OCI-LY7 (cell line): ENCODE measurements at regions not wholly inside any gene's neighbourhood (a gene's known extent, or its start where the extent isn't known, plus 50 kb on each side); places are given as distances from the start of the nearest gene placed in this dataset.
"Not testable (repeated sequence)": the region's sequence is repeated elsewhere in the genome, so short reads cannot be mapped to it uniquely, and the experiment has no call there.

Source experiments
- EZH2phosphoT487 ChIP-seq: fragments of 200-600 bp; sonication (generic); IDR thresholded peaks from 2 replicates; pipeline ENCODE4 v1.6.1; 2018; ENCODE audit warnings: low read depth, borderline replicate concordance, mild to moderate bottlenecking, mixed run types, antibody characterized with exemption, low read length, moderate library complexity, mixed read lengths
- TF ChIP-seq, protein P1 (sequence below): fragments of 200-600 bp; sonication (generic); conservative IDR thresholded peaks from 2 replicates; pipeline ENCODE4 v1.5.1; 2014; ENCODE audit warnings: mild to moderate bottlenecking, antibody characterized with exemption, low read length, moderate library complexity, mixed read lengths

DNA sequence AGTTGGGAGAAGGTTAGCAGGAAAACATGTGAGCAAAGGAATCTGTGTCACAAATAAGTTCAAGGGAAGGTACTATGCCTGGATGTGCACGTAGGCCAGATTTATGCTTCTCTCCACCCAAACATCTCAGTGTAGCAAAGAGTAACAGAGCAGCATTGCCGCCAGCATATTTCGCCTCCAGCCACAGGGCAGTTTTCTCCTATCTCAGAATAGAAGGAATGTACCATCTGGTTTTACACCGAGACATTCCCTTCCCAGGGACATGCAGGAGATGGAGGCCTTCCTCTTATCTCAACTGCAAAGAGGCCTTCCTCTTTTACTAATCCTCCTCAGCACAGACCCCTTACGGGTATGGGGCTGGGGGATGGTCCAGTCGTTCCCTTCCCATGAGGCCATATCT is 155.4 kb downstream of the PABPC4L start:
- TF ChIP-seq, protein P1, sequence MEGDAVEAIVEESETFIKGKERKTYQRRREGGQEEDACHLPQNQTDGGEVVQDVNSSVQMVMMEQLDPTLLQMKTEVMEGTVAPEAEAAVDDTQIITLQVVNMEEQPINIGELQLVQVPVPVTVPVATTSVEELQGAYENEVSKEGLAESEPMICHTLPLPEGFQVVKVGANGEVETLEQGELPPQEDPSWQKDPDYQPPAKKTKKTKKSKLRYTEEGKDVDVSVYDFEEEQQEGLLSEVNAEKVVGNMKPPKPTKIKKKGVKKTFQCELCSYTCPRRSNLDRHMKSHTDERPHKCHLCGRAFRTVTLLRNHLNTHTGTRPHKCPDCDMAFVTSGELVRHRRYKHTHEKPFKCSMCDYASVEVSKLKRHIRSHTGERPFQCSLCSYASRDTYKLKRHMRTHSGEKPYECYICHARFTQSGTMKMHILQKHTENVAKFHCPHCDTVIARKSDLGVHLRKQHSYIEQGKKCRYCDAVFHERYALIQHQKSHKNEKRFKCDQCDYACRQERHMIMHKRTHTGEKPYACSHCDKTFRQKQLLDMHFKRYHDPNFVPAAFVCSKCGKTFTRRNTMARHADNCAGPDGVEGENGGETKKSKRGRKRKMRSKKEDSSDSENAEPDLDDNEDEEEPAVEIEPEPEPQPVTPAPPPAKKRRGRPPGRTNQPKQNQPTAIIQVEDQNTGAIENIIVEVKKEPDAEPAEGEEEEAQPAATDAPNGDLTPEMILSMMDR = not testable (repeated sequence)
- not testable (repeated sequence) for TF ChIP-seq EZH2phosphoT487
